ENCODE measurements at regions not wholly inside any gene's neighbourhood (a gene's known extent, or its start where the extent isn't known, plus 50 kb on each side); places are given as distances from the start of the nearest gene placed in this dataset.

- H3K27me3 ChIP-seq (ENCODE audit: control insufficient read depth, insufficient read depth, low read length): no peaks in the 10 kb centered on the region
Measured at GRCh38 chr12:118625050-118625675, 248.8 kb downstream of the SUDS3 start.

GRCh38 chr12:118633071-118633470 lies 256.7 kb downstream of the SUDS3 start:
- CTCF ChIA-PET: no interaction called here
- no peak overlapping the region for H3K4me3 ChIP-seq (ENCODE audit: low read depth, low read length)

More at GRCh38 chr12:118625050-118625675, 248.8 kb downstream of the SUDS3 start:
- ChIA-PET CTCF (no interaction called here), POLR2A (no interaction called here)
- no peak for DNase-seq (ENCODE audit: low read depth, low spot score)
- no peak overlapping the region for H3K4me3 ChIP-seq (ENCODE audit: low read depth, low read length)
- TF ChIP-seq CTCF (IDR thresholded peaks at IDR 0.05; ENCODE audit: low read depth, low read length): no peak
- no peak overlapping the region for H3K27ac ChIP-seq (ENCODE audit: low read depth, low read length)
- peaks cover 24% of the 10 kb centered on the region for H3K9me3 ChIP-seq (ENCODE audit: control insufficient read depth, insufficient read depth, low read length)

GRCh38 chr12:118635276-118635675 lies 258.9 kb downstream of the SUDS3 start:
- CTCF ChIA-PET: no interaction called here
- H3K27me3 ChIP-seq (ENCODE audit: control insufficient read depth, insufficient read depth, low read length): no peaks in the 10 kb centered on the region
- TF ChIP-seq CTCF (IDR thresholded peaks at IDR 0.05; ENCODE audit: low read depth, low read length): no peak
- POLR2A ChIA-PET: no interaction called here
- no peak for DNase-seq (ENCODE audit: low read depth, low spot score)
- H3K9me3 ChIP-seq (ENCODE audit: control insufficient read depth, insufficient read depth, low read length): peaks cover 19% of the 10 kb centered on the region
- H3K27ac ChIP-seq (ENCODE audit: low read depth, low read length): no peak overlapping the region
- no peak overlapping the region for H3K4me3 ChIP-seq (ENCODE audit: low read depth, low read length)

More at GRCh38 chr12:118633071-118633470, 256.7 kb downstream of the SUDS3 start:
- POLR2A ChIA-PET: no interaction called here
- no peaks in the 10 kb centered on the region for H3K27me3 ChIP-seq (ENCODE audit: control insufficient read depth, insufficient read depth, low read length)
- no peak for DNase-seq (ENCODE audit: low read depth, low spot score)
- H3K9me3 ChIP-seq (ENCODE audit: control insufficient read depth, insufficient read depth, low read length): peaks cover 17% of the 10 kb centered on the region
- no peak for TF ChIP-seq CTCF (IDR thresholded peaks at IDR 0.05; ENCODE audit: low read depth, low read length)
- no peak overlapping the region for H3K27ac ChIP-seq (ENCODE audit: low read depth, low read length)

GRCh38 chr12:118637767-118638370 lies 261.5 kb downstream of the SUDS3 start:
- no peak overlapping the region for H3K4me3 ChIP-seq (ENCODE audit: low read depth, low read length)
- TF ChIP-seq CTCF (IDR thresholded peaks at IDR 0.05; ENCODE audit: low read depth, low read length): no peak
- ChIA-PET POLR2A (no interaction called here), CTCF (no interaction called here)
- no peak overlapping the region for H3K27ac ChIP-seq (ENCODE audit: low read depth, low read length)
- H3K27me3 ChIP-seq (ENCODE audit: control insufficient read depth, insufficient read depth, low read length): no peaks in the 10 kb centered on the region
- DNase-seq (ENCODE audit: low read depth, low spot score): no peak
- H3K9me3 ChIP-seq (ENCODE audit: control insufficient read depth, insufficient read depth, low read length): peaks cover 17% of the 10 kb centered on the region

GRCh38 chr12:118641249-118641648 lies 264.9 kb downstream of the SUDS3 start:
- Histone ChIP-seq H3K9me3 (ENCODE audit: control insufficient read depth, insufficient read depth, low read length) (peaks cover 12% of the 10 kb centered on the region), H3K27me3 (ENCODE audit: control insufficient read depth, insufficient read depth, low read length) (no peaks in the 10 kb centered on the region), H3K4me3 (ENCODE audit: low read depth, low read length) (no peak overlapping the region), H3K27ac (ENCODE audit: low read depth, low read length) (no peak overlapping the region)
- CTCF ChIA-PET: no interaction called here
- TF ChIP-seq CTCF (IDR thresholded peaks at IDR 0.05; ENCODE audit: low read depth, low read length): no peak
- DNase-seq (ENCODE audit: low read depth, low spot score): no peak
- POLR2A ChIA-PET: no interaction called here
